Smooth muscle cell (in vitro differentiated cells): ENCODE measurements at regions not wholly inside any gene's neighbourhood (a gene's known extent, or its start where the extent isn't known, plus 50 kb on each side); places are given as distances from the start of the nearest gene placed in this dataset.

Source experiments
- DNase-seq: peaks from one replicate; lab custom pipeline; 2025; ENCODE audit not compliant: unreplicated experiment; lab: John Stamatoyannopoulos, UW
- H2AFZ ChIP-seq: fragments of 200-600 bp; sonication (generic); 2 replicates; pipeline ENCODE4 v1.6.0; 2016; ENCODE audit warnings: antibody characterized with exemption, low read depth, mild to moderate bottlenecking
- H3F3A ChIP-seq: fragments of 200-600 bp; sonication (generic); 2 replicates; pipeline ENCODE4 v1.6.0; 2017; ENCODE audit warnings: antibody characterized with exemption, low read depth
- H3K27ac ChIP-seq: fragments of 200-600 bp; sonication (generic); 2 replicates; pipeline ENCODE4 v1.5.1; 2016; ENCODE audit warnings: low read depth, mild to moderate bottlenecking
- H3K27me3 ChIP-seq: fragments of 200-600 bp; sonication (generic); 2 replicates; pipeline ENCODE4 v1.6.1; 2016; ENCODE audit warnings: low read depth, mild to moderate bottlenecking
- H3K36me3 ChIP-seq: fragments of 200-600 bp; sonication (generic); 2 replicates; pipeline ENCODE4 v1.5.1; 2016; ENCODE audit warnings: low read depth
- H3K4me1 ChIP-seq: fragments of 200-600 bp; sonication (generic); 2 replicates; pipeline ENCODE4 v1.5.1; 2016; ENCODE audit warnings: low read depth
- H3K4me2 ChIP-seq: fragments of 200-600 bp; sonication (generic); 2 replicates; pipeline ENCODE4 v1.6.0; 2016; ENCODE audit warnings: mild to moderate bottlenecking
- H3K4me3 ChIP-seq: fragments of 200-600 bp; sonication (generic); 2 replicates; pipeline ENCODE4 v1.5.1; 2016; ENCODE audit warnings: mild to moderate bottlenecking
- H3K79me2 ChIP-seq: fragments of 200-600 bp; sonication (generic); 2 replicates; pipeline ENCODE4 v1.6.0; 2016; ENCODE audit warnings: low read depth, mild to moderate bottlenecking
- H3K9ac ChIP-seq: fragments of 200-600 bp; sonication (generic); 2 replicates; pipeline ENCODE4 v1.6.0; 2016; ENCODE audit warnings: low read depth
- H3K9me3 ChIP-seq: fragments of 200-600 bp; sonication (generic); replicated peaks from 2 replicates; pipeline ENCODE4 v1.5.1; 2016; ENCODE audit warnings: low read depth
- H4K20me1 ChIP-seq: fragments of 200-600 bp; sonication (generic); 2 replicates; pipeline ENCODE4 v1.6.0; 2016; ENCODE audit warnings: low read depth
- WGBS: methylation state at CpG from one replicate; pipeline ENCODE4 v1.1.7; 2016; ENCODE audit warnings: low lambda C conversion rate; 5-methylcytosine and 5-hydroxymethylcytosine counted together
- TF ChIP-seq, protein P1 (sequence below): fragments of 200-600 bp; sonication (generic); IDR thresholded peaks from 2 replicates; pipeline ENCODE4 v1.5.1; 2017; ENCODE audit warnings: borderline replicate concordance, mild to moderate bottlenecking, antibody characterized with exemption; ENCODE audit not compliant: insufficient read depth, poor library complexity, severe bottlenecking

DNA sequence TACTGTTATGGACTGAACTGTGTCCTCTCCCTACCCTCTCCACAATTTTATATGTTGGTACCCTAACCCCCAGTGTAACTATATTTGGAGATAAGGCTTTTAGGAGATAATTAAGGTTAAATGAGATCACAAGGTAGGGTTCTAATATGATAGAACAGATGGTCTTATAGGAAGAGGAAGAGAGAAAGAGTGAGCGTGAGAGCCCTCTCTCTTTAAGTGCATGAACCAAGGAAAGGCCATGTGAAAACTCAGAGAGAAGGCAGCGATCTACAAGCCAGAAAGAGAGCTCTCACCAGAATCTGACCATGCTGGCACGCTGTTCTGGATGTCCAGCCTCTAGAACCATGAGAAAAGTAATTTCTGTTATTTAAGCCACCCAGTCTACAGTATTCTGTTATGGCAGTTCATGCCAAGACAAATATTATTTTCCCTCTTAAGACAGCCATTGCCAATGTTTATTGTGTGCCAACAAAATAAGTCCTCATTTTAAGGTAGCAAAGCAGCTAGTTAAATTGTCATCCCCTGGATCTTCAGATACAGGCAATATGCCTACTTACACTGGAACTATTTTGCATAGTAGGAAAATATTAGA is 336.2 kb downstream of the MID1IP1 start:
- no peaks in the 10 kb centered on the region for H3K79me2 ChIP-seq
- no peak for DNase-seq
- H3K36me3 ChIP-seq: no peaks in the 10 kb centered on the region
- H3F3A ChIP-seq: no peaks in the 10 kb centered on the region
- no peaks in the 10 kb centered on the region for H3K4me1 ChIP-seq
- WGBS: 54% methylated on average over 3 of the region's 3 CpGs
- H3K9me3 ChIP-seq: peaks cover 3% of the 10 kb centered on the region
- no peak overlapping the region for H3K4me2 ChIP-seq
- TF ChIP-seq, protein P1, sequence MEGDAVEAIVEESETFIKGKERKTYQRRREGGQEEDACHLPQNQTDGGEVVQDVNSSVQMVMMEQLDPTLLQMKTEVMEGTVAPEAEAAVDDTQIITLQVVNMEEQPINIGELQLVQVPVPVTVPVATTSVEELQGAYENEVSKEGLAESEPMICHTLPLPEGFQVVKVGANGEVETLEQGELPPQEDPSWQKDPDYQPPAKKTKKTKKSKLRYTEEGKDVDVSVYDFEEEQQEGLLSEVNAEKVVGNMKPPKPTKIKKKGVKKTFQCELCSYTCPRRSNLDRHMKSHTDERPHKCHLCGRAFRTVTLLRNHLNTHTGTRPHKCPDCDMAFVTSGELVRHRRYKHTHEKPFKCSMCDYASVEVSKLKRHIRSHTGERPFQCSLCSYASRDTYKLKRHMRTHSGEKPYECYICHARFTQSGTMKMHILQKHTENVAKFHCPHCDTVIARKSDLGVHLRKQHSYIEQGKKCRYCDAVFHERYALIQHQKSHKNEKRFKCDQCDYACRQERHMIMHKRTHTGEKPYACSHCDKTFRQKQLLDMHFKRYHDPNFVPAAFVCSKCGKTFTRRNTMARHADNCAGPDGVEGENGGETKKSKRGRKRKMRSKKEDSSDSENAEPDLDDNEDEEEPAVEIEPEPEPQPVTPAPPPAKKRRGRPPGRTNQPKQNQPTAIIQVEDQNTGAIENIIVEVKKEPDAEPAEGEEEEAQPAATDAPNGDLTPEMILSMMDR: no peak
- H3K4me3 ChIP-seq: no peak overlapping the region
- no peak overlapping the region for H3K9ac ChIP-seq
- no peak overlapping the region for H2AFZ ChIP-seq
- H3K27me3 ChIP-seq: no peaks in the 10 kb centered on the region
- no peaks in the 10 kb centered on the region for H4K20me1 ChIP-seq
- H3K27ac ChIP-seq: no peak overlapping the region

DNA sequence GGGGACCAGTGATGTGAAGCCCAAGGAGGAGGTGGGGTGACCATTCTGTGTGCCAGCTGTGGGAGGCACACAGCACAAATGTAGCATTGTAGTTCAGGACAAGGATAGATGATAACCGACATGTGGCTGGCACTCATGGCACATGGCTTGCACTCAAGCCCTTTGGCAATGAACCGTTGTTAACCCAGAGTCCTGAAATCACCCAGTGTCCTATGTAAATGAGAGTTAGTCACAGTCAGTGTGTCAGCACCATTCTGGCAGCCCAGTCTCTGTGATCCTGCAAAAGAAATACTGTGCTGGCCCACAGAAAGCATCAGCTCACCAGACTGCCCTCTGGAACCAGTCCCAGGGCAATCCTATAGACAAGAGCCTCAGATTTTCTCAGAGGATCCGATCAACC is 339.3 kb downstream of the MID1IP1 start:
- H3K4me3 ChIP-seq: no peak overlapping the region
- H3K79me2 ChIP-seq: no peaks in the 10 kb centered on the region
- H4K20me1 ChIP-seq: no peaks in the 10 kb centered on the region
- no peak overlapping the region for H3K4me2 ChIP-seq
- H3K36me3 ChIP-seq: no peaks in the 10 kb centered on the region
- H3K4me1 ChIP-seq: no peaks in the 10 kb centered on the region
- H3K27me3 ChIP-seq: no peaks in the 10 kb centered on the region
- H3K9me3 ChIP-seq: peaks cover 3% of the 10 kb centered on the region
- H2AFZ ChIP-seq: no peak overlapping the region
- H3K27ac ChIP-seq: no peak overlapping the region
- no peak for DNase-seq
- H3F3A ChIP-seq: no peaks in the 10 kb centered on the region
- no peak overlapping the region for H3K9ac ChIP-seq
- TF ChIP-seq, protein P1: no peak
- 80% methylated on average over 3 of the region's 3 CpGs for WGBS

DNA sequence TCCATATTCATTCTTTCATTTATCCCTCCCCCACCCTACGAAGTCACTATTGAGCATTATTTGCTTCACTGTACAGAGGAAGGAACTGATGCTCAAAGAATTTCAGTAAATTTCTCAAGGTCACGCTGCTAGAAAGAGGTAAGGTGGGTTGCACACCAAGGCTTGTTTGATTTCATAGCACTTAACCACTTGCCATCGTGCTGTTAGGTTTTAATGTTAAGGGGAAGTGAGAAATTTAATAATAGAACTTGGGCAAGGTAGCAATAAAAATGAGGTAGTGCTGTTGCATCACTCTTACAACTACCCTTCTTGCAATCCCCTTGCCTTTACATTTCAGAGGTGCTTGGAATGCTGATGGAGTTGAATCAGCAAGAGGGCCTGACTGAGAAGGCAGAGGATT is 343.1 kb downstream of the MID1IP1 start:
- Histone ChIP-seq H3K4me2 (no peak overlapping the region), H3F3A (no peaks in the 10 kb centered on the region), H3K9me3 (no peaks in the 10 kb centered on the region), H4K20me1 (no peaks in the 10 kb centered on the region), H3K27ac (no peak overlapping the region), H3K9ac (no peak overlapping the region), H3K4me1 (no peaks in the 10 kb centered on the region), H3K36me3 (no peaks in the 10 kb centered on the region), H3K4me3 (no peak overlapping the region), H3K79me2 (no peaks in the 10 kb centered on the region), H2AFZ (no peak overlapping the region), H3K27me3 (no peaks in the 10 kb centered on the region)
- 69% methylated on average over 3 of the region's 3 CpGs for WGBS
- DNase-seq: no peak
- TF ChIP-seq, protein P1: no peak

DNA sequence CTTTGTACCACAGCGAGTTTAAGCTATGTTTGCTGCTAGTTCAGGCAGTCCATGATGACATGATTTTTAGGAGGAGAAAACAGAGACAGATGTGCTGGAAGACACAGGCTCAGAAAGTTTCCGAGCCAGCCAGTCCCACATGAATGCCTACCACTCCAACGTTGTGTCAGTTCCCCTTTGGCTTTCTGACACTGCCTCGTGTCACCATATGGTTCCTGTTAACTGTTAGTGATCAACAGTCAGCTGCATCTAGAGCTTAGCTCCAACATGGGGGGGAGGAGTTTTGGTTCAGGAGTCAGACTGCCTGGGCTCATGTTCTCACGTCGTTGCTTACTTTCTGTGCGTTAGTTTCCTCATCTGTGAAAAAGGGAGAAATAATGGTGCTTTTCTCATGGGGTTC is 343.7 kb downstream of the MID1IP1 start:
- H3K27ac ChIP-seq: no peak overlapping the region
- H3K36me3 ChIP-seq: no peaks in the 10 kb centered on the region
- TF ChIP-seq, protein P1: no peak
- H3F3A ChIP-seq: no peaks in the 10 kb centered on the region
- H3K4me1 ChIP-seq: no peaks in the 10 kb centered on the region
- WGBS: 65% methylated on average over 7 of the region's 7 CpGs
- DNase-seq: no peak
- no peak overlapping the region for H3K4me3 ChIP-seq
- H3K9ac ChIP-seq: no peak overlapping the region
- H4K20me1 ChIP-seq: no peaks in the 10 kb centered on the region
- H3K79me2 ChIP-seq: no peaks in the 10 kb centered on the region
- no peaks in the 10 kb centered on the region for H3K27me3 ChIP-seq
- H2AFZ ChIP-seq: no peak overlapping the region
- H3K9me3 ChIP-seq: no peaks in the 10 kb centered on the region
- no peak overlapping the region for H3K4me2 ChIP-seq
